PC-9 (cell line): ENCODE measurements at regions not wholly inside any gene's neighbourhood (a gene's known extent, or its start where the extent isn't known, plus 50 kb on each side); places are given as distances from the start of the nearest gene placed in this dataset.

Experiments used
- EZH2 ChIP-seq: fragments of 200-600 bp; sonication (generic); IDR thresholded peaks from 2 replicates; pipeline ENCODE4 v1.8.0; 2017; ENCODE audit warnings: antibody characterized with exemption, low read depth
- TF ChIP-seq, protein P1 (sequence below): fragments of 200-600 bp; sonication (generic); conservative IDR thresholded peaks from 2 replicates; pipeline ENCODE4 v1.6.1; 2017; ENCODE audit warnings: mixed run types, antibody characterized with exemption, mild to moderate bottlenecking, moderate library complexity

DNA sequence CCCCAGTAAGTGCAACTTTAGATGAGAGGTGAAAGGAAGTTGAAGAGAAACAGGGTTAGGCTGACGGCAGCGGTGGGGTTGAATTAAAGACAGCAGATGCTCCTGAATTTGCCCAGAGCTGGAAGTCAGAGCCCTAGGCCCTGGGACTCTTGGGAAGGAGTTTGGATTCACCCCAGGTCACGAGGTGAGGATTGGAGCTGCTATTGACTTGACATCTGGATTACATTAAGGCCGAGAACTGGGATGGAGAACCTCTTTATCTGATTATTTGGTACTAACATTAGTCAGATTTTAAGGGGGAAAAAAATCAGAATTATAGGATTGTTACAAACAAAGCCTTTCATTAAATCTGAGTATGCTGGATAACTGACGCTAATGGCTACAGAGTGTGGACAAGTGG, 367.2 kb downstream of the ZNF536 start:
- TF ChIP-seq, protein P1, sequence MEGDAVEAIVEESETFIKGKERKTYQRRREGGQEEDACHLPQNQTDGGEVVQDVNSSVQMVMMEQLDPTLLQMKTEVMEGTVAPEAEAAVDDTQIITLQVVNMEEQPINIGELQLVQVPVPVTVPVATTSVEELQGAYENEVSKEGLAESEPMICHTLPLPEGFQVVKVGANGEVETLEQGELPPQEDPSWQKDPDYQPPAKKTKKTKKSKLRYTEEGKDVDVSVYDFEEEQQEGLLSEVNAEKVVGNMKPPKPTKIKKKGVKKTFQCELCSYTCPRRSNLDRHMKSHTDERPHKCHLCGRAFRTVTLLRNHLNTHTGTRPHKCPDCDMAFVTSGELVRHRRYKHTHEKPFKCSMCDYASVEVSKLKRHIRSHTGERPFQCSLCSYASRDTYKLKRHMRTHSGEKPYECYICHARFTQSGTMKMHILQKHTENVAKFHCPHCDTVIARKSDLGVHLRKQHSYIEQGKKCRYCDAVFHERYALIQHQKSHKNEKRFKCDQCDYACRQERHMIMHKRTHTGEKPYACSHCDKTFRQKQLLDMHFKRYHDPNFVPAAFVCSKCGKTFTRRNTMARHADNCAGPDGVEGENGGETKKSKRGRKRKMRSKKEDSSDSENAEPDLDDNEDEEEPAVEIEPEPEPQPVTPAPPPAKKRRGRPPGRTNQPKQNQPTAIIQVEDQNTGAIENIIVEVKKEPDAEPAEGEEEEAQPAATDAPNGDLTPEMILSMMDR, result no peak
- no peak for TF ChIP-seq EZH2
